Activated CD8-positive, alpha-beta memory T cell treated with anti-CD3 and anti-CD28 coated beads, Interleukin-2, amount 50 U/mL, for 24 hours (primary cell): ENCODE measurements at regions not wholly inside any gene's neighbourhood (a gene's known extent, or its start where the extent isn't known, plus 50 kb on each side); places are given as distances from the start of the nearest gene placed in this dataset.

Experiments used
- DNase-seq: peaks from one replicate; pipeline ENCODE4 v3.0.0-alpha.2; 2020; ENCODE audit errors: extremely low read depth

GRCh38 chr11:70824605-70825245, 426.4 kb downstream of the CTTN start:
- no peak for DNase-seq

DNA sequence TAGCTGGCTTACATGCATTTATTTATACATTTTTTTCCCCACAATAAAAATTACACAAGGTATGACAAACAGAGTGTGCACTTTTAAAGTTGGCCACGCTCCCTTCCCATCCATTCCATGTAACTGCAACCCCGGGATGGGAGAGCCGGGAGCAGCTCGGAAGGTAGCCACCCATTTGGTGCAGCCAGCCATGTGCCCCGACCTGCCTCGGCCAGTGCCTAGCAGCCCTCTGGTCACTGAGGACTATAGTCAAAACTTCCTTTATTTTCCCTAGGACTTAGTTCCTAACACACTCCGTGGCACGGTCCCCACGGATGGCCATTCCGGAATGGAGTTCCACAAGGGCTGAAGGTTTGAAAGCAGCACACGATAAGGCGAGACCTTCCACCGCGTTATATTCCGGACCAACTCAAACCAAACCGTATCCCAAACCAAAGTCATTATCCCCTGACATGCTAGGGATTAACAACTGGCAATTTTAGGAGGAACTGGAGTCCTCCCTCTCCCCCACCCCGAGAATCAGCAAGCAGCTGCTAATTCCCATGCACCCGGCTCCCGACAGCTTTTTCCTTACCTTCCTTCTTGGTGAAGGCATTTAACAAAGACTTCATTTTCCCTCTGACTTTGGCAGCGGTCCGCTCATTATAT, 426.4 kb downstream of the SHANK2 start:
- DNase-seq: no peak

- no peak for DNase-seq
Measured at GRCh38 chr11:70826541-70827335, 425.6 kb downstream of the SHANK2 start.

DNA sequence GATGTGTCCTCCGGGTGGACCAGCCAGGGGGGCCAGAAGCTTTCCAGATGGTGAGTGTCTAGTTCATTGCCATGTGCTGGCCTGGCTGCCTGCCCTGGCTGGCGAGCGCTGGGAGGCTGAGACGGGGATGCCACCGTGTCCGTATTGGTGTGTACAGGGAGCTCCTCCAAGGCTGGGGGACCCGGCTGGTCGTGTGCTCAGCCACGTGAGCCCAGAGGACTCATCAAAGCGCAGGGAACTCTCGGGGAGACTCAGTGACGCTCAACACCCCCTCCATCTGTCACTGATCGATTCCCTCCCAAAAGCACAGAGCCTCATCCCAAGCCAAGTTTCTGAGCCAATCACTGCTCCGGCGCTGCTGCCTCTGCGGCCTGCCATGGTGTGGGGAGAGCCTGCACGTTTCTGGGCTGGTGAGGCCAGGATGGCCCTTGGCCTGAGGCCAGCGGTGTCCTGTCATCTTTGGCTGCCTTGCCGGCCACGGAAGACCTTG, 423.7 kb downstream of the SHANK2 start:
- no peak for DNase-seq

- no peak for DNase-seq
Measured at GRCh38 chr11:70829134-70829885, 423.1 kb downstream of the SHANK2 start.

DNA sequence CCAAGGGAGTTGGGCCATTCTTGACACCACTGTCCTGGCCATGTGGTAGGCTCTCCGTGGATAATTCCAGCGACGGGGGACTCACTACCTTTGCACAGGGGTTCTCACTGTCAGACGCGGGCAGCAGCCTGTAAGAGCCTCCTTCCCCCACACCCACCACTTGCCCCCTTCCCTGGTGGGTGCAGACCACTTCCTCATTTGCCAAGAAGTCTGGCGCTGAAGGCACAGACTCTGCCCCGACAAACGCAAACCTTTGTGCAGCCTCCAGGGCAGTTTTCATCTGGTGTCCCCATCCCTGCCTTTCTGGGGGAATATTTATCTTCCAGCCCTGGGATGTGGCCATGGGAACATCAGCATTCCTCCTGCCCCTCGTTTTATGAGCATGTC, 422.5 kb downstream of the SHANK2 start:
- DNase-seq: no peak

- DNase-seq: no peak
Measured at GRCh38 chr11:70833011-70833410, 419.4 kb downstream of the SHANK2 start.

DNA sequence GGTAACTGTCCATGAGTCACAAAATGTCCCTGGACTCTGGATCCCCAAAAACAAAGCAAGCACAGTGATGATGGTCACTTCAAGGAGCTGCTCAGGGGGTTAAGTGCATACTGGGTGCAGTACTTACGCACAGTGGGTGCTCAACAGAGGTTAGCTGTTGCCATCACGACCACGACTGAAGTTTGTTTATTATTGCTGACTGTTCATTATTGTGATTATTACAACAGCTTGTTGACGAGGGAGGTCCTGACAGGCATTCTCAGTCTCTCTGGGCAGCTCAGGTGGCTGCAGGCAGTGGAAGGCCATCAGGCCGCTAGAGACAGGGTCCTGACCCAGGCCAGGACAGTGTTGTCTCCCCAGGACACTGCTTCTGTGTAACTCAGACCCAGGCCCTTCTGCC, 418.8 kb downstream of the SHANK2 start:
- no peak for DNase-seq

- DNase-seq: no peak
Measured at GRCh38 chr11:70834277-70834940, 418.0 kb downstream of the SHANK2 start.

DNA sequence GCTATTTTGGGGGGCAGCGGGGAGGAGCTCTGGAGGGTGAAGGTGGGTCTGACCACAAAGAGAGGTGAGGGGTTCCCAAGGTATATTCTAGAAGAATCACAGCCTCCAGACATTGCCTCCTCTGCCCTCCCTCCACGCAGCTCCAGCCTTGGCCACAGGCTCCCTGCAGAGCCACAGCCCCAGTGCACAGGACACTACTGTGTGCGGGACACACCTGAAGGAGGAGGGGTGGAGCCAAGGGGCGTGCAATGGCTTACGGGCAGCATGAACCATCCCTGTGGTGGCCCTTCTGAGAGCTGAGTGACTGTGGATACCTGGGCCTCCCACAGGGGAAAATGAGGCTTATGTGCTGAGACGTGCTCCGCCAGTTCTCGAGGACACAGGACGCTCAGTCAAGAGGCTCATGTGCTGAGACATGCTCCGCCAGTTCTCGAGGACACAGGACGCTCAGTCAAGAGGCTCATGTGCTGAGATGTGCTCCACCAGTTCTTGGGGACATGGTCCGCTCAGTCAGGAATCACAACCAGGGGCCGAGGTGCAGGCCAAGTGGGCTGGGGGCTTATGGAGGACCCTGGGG, 417.3 kb downstream of the SHANK2 start:
- DNase-seq: no peak

- no peak for DNase-seq
Measured at GRCh38 chr11:70836071-70836470, 416.3 kb downstream of the SHANK2 start.

DNA sequence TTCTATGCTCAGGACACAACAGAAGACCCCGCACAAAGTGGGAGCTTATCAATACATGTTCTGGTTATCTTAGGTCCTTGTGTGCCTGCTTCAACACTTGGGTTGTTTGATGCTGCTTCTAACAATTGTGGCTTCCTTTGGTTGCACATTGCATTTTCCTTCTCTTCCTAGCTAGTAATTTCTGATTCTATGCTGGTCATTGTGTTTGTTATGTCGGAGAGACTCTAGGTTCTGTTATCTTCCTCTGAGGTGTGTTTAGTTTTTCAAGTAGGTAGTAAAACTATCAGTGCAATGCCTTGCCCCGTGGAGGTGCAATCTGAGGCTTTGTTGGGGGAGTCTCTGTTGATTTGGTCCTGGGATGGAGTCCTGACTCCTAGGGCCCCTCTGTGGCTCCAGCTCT, 414.2 kb downstream of the SHANK2 start:
- DNase-seq: no peak

DNA sequence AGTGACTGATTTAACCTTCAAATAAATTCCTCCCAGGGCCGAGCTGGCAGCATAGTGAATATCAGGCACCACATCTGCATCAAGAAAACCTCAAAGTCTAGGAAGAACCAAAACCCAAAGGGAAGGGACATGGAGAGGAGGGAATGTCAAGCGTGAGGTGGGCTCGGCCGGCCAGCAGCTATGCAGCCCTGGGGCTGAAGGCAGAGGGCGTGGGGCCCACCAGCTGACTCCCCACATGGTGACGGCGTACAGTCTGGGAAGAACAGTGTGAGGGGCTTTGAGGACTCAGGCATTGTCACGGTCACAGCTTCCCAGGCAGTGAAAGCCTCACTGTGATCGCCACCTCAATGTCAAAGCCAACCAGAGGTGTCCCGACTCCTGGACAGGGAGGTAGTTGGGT, 412.5 kb downstream of the SHANK2 start:
- no peak for DNase-seq

- DNase-seq: no peak
Measured at GRCh38 chr11:70841264-70841663, 411.1 kb downstream of the SHANK2 start.

- no peak for DNase-seq
Measured at GRCh38 chr11:70842256-70842655, 410.1 kb downstream of the SHANK2 start.

GRCh38 chr11:70842701-70843100, 409.7 kb downstream of the SHANK2 start:
- DNase-seq: no peak

GRCh38 chr11:70843906-70844305, 408.5 kb downstream of the SHANK2 start:
- DNase-seq: no peak

- DNase-seq: no peak
Measured at GRCh38 chr11:70844387-70844786, 408.0 kb downstream of the SHANK2 start.

- DNase-seq: no peak
Measured at GRCh38 chr11:70845591-70846041, 406.8 kb downstream of the SHANK2 start.

DNA sequence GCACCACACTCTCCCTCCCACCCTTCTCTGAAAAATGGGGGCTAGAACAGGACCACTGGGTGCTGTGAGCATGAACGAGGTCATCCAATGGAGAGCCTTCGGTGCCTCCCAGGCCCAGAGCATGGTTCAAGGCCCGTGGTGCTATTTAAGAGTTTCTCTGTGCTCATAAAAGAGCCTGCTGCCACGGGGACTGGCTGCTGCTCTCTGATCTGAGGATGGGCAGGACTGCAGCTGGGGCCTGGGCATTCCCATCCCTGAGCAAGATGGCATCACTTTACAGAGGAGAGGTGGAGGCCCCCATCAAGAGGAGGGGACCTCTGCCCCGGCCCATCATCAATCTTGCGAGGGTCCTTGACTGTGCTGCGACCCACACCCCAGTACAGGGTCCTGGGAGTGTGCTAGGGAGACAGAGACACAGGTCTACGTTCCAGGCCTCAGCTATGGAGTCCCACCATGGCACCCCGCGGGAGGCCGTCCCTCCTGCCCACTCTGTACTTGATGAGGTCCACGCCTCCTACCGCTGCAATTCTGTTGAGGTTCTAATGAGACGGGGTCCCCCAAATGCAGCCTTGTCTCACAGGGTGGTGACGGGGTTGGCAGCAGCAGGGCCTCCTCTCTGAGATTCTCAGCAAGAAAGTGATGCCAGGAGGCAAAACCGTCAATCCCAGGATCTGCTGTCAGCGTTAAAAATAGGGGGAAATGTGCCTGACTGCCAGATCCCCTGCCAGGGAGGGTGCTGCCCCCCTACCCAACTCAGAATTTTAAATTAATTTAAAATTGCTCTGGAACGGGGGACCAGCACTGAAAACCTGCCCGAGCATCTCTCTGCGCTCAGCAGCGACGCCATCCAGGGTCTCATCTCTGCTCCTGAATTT, 405.4 kb downstream of the SHANK2 start:
- no peak for DNase-seq
